Peyer's patch (tissue), 4 donors: ENCODE measurements at regions not wholly inside any gene's neighbourhood (a gene's known extent, or its start where the extent isn't known, plus 50 kb on each side); places are given as distances from the start of the nearest gene placed in this dataset.

Experiments used
- DNase-seq, 3 donors: peaks; one replicate each; pipeline ENCODE4 v3.0.0-alpha.2; 2017 to 2019
- H3K27ac ChIP-seq, 4 donors: fragments of 200-600 bp; sonication (generic); one replicate each; pipeline ENCODE4 v1.5.1; 2016 to 2019
- H3K27me3 ChIP-seq, 2 donors: fragments of 200-600 bp; sonication (generic); one replicate each; pipeline ENCODE4 v1.5.1; 2019
- H3K36me3 ChIP-seq, 3 donors: fragments of 200-600 bp; sonication (generic); one replicate each; pipeline ENCODE4 v1.5.1; 2016 to 2019
- H3K4me1 ChIP-seq, 4 donors: fragments of 200-600 bp; sonication (generic); one replicate each; pipeline ENCODE4 v1.5.1; 2016 to 2019
- H3K4me3 ChIP-seq, 4 donors: fragments of 200-600 bp; sonication (generic); 1 replicate in 3 of 4; 2 replicates in 1 of 4; pipeline ENCODE4 v1.5.1; 2016 to 2019; ENCODE audit warnings: mild to moderate bottlenecking in 1 of 4
- H3K9me3 ChIP-seq, 4 donors: fragments of 200-600 bp; sonication (generic); one replicate each; pipeline ENCODE4 v1.5.1; 2016 to 2019; ENCODE audit warnings: mild to moderate bottlenecking in 1 of 4
- CTCF ChIP-seq, 6 experiments: fragments of 450-650 bp in 4 of 6; fragments of 200-600 bp in 2 of 6; sonication (generic) in 1 of 6; IDR thresholded peaks; one replicate each; pipeline ENCODE4 v1.5.1; 2017 to 2019; ENCODE audit warnings: antibody characterized with exemption in 6 of 6, mild to moderate bottlenecking in 3 of 6, moderate library complexity in 1 of 6
- POLR2A ChIP-seq, 2 donors: fragments of 450-650 bp; IDR thresholded peaks; one replicate each; pipeline ENCODE4 v1.5.1; 2017; ENCODE audit warnings: antibody characterized with exemption in 2 of 2, mild to moderate bottlenecking in 2 of 2, moderate library complexity in 2 of 2

- no peak for TF ChIP-seq CTCF (IDR thresholded peaks at IDR 0.05)
- TF ChIP-seq POLR2A (IDR thresholded peaks at IDR 0.05) = no peak
- H3K36me3 ChIP-seq = no peaks in the 10 kb centered on the region
Measured at GRCh38 chr12:84150201-84150600, 762.4 kb downstream of the SLC6A15 start.

GRCh38 chr12:84148335-84148734, 764.3 kb downstream of the SLC6A15 start:
- DNase-seq = no peak
- Histone ChIP-seq H3K27ac (no peak overlapping the region), H3K36me3 (no peaks in the 10 kb centered on the region), H3K4me3 (no peak overlapping the region), H3K9me3 (no peaks in the 10 kb centered on the region), H3K4me1 (no peaks in the 10 kb centered on the region), H3K27me3 (no peaks in the 10 kb centered on the region)
- TF ChIP-seq POLR2A (IDR thresholded peaks at IDR 0.05) (no peak), CTCF (IDR thresholded peaks at IDR 0.05) (no peak)

More at GRCh38 chr12:84150201-84150600, 762.4 kb downstream of the SLC6A15 start:
- Histone ChIP-seq H3K27ac (no peak overlapping the region), H3K4me1 (no peaks in the 10 kb centered on the region), H3K27me3 (no peaks in the 10 kb centered on the region), H3K9me3 (no peaks in the 10 kb centered on the region), H3K4me3 (no peak overlapping the region)
- no peak for DNase-seq

GRCh38 chr12:84136862-84137367, 775.7 kb downstream of the SLC6A15 start:
- no peak for TF ChIP-seq CTCF (IDR thresholded peaks at IDR 0.05)
- TF ChIP-seq POLR2A (IDR thresholded peaks at IDR 0.05) = no peak
- H3K27ac ChIP-seq = no peak overlapping the region
- H3K9me3 ChIP-seq = no peaks in the 10 kb centered on the region
- no peak for DNase-seq
- H3K36me3 ChIP-seq = no peaks in the 10 kb centered on the region
- H3K4me3 ChIP-seq = no peak overlapping the region
- no peaks in the 10 kb centered on the region for H3K27me3 ChIP-seq
- H3K4me1 ChIP-seq = no peaks in the 10 kb centered on the region

- Histone ChIP-seq H3K27me3 (no peaks in the 10 kb centered on the region), H3K4me3 (no peak overlapping the region), H3K27ac (no peak overlapping the region), H3K4me1 (no peaks in the 10 kb centered on the region), H3K36me3 (no peaks in the 10 kb centered on the region), H3K9me3 (no peaks in the 10 kb centered on the region)
- DNase-seq = no peak
- no peak for TF ChIP-seq POLR2A (IDR thresholded peaks at IDR 0.05)
- TF ChIP-seq CTCF (IDR thresholded peaks at IDR 0.05) = no peak
Measured at GRCh38 chr12:84135586-84136279, 776.9 kb downstream of the SLC6A15 start.

GRCh38 chr12:84134797-84135366, 777.7 kb downstream of the SLC6A15 start:
- TF ChIP-seq CTCF (IDR thresholded peaks at IDR 0.05) = no peak
- TF ChIP-seq POLR2A (IDR thresholded peaks at IDR 0.05) = no peak
- Histone ChIP-seq H3K9me3 (no peaks in the 10 kb centered on the region), H3K27ac (no peak overlapping the region), H3K27me3 (no peaks in the 10 kb centered on the region), H3K36me3 (no peaks in the 10 kb centered on the region), H3K4me1 (no peaks in the 10 kb centered on the region), H3K4me3 (no peak overlapping the region)
- no peak for DNase-seq
